KMS-11 (cell line): ENCODE measurements at regions not wholly inside any gene's neighbourhood (a gene's known extent, or its start where the extent isn't known, plus 50 kb on each side); places are given as distances from the start of the nearest gene placed in this dataset.

ENCODE experiments used
- H2AFZ ChIP-seq: fragments of 200-600 bp; sonication (generic); 2 replicates; pipeline ENCODE4 v1.6.1; 2016; ENCODE audit warnings: antibody characterized with exemption, mixed run types, low read depth
- H3K27ac ChIP-seq: fragments of 200-600 bp; sonication (generic); 2 replicates; pipeline ENCODE4 v1.6.1; 2016; ENCODE audit warnings: mild to moderate bottlenecking, mixed run types
- H3K27me3 ChIP-seq: fragments of 200-600 bp; sonication (generic); 2 replicates; pipeline ENCODE4 v1.6.1; 2017; ENCODE audit warnings: mild to moderate bottlenecking, low read depth, mixed run types, moderate library complexity; ENCODE audit not compliant: insufficient read depth
- H3K36me3 ChIP-seq: fragments of 200-600 bp; sonication (generic); 2 replicates; pipeline ENCODE4 v1.6.1; 2017; ENCODE audit warnings: mild to moderate bottlenecking, mixed run types; ENCODE audit not compliant: insufficient read depth
- H3K4me1 ChIP-seq: fragments of 200-600 bp; sonication (generic); 2 replicates; pipeline ENCODE4 v1.6.1; 2016; ENCODE audit warnings: mild to moderate bottlenecking, low read depth, mixed run types; ENCODE audit not compliant: poor library complexity, severe bottlenecking
- H3K4me2 ChIP-seq: fragments of 200-600 bp; sonication (generic); 2 replicates; pipeline ENCODE4 v1.7.0; 2016; ENCODE audit warnings: mild to moderate bottlenecking, mixed run types
- H3K4me3 ChIP-seq: fragments of 200-600 bp; sonication (generic); IDR thresholded peaks from 2 replicates; pipeline ENCODE4 v1.6.1; 2017; ENCODE audit warnings: low read depth, low read length, mixed read lengths; ENCODE audit not compliant: insufficient read depth
- H3K79me2 ChIP-seq: fragments of 200-600 bp; sonication (generic); 2 replicates; pipeline ENCODE4 v1.6.1; 2016; ENCODE audit warnings: low read depth, mixed run types; ENCODE audit not compliant: insufficient read depth
- H3K9ac ChIP-seq: fragments of 200-600 bp; sonication (generic); 2 replicates; pipeline ENCODE4 v1.6.1; 2016; ENCODE audit warnings: mild to moderate bottlenecking, mixed run types
- H4K20me1 ChIP-seq: fragments of 200-600 bp; sonication (generic); 2 replicates; pipeline ENCODE4 v1.6.1; 2016; ENCODE audit warnings: mild to moderate bottlenecking, mixed run types; ENCODE audit not compliant: insufficient read depth
- CTCF ChIP-seq: fragments of 200-600 bp; sonication (generic); conservative IDR thresholded peaks from 2 replicates; pipeline ENCODE4 v1.6.1; 2017; ENCODE audit warnings: low read depth, mild to moderate bottlenecking, antibody characterized with exemption, low read length, moderate library complexity, mixed read lengths

GRCh38 chrX:122115604-122116003 is 1068.2 kb downstream of the GLUD2 start:
- Histone ChIP-seq H3K4me1 (no peaks in the 10 kb centered on the region), H3K4me2 (no peak overlapping the region), H2AFZ (no peak overlapping the region), H3K27ac (no peak overlapping the region), H3K27me3 (no peaks in the 10 kb centered on the region), H3K4me3 (no peak overlapping the region), H3K36me3 (no peaks in the 10 kb centered on the region), H4K20me1 (no peaks in the 10 kb centered on the region), H3K9ac (no peak overlapping the region), H3K79me2 (no peaks in the 10 kb centered on the region)
- no peak for TF ChIP-seq CTCF

- Histone ChIP-seq H2AFZ (no peak overlapping the region), H3K4me3 (no peak overlapping the region), H3K4me2 (no peak overlapping the region), H3K27ac (no peak overlapping the region), H4K20me1 (no peaks in the 10 kb centered on the region), H3K36me3 (no peaks in the 10 kb centered on the region), H3K79me2 (no peaks in the 10 kb centered on the region), H3K9ac (no peak overlapping the region), H3K27me3 (no peaks in the 10 kb centered on the region), H3K4me1 (no peaks in the 10 kb centered on the region)
- no peak for TF ChIP-seq CTCF
Observed at GRCh38 chrX:122119361-122119760, 1064.7 kb upstream of the GRIA3 start.

- Histone ChIP-seq H3K4me3 (no peak overlapping the region), H3K4me1 (no peaks in the 10 kb centered on the region), H3K79me2 (no peaks in the 10 kb centered on the region), H3K27ac (no peak overlapping the region), H3K9ac (no peak overlapping the region), H3K36me3 (no peaks in the 10 kb centered on the region), H4K20me1 (no peaks in the 10 kb centered on the region), H3K4me2 (no peak overlapping the region), H3K27me3 (no peaks in the 10 kb centered on the region), H2AFZ (no peak overlapping the region)
- no peak for TF ChIP-seq CTCF
Observed at GRCh38 chrX:122122274-122122673, 1061.8 kb upstream of the GRIA3 start.

- Histone ChIP-seq H3K27me3 (no peaks in the 10 kb centered on the region), H3K36me3 (no peaks in the 10 kb centered on the region), H4K20me1 (no peaks in the 10 kb centered on the region), H3K27ac (no peak overlapping the region), H2AFZ (no peak overlapping the region), H3K4me1 (no peaks in the 10 kb centered on the region), H3K4me3 (no peak overlapping the region), H3K9ac (no peak overlapping the region), H3K79me2 (no peaks in the 10 kb centered on the region), H3K4me2 (no peak overlapping the region)
- no peak for TF ChIP-seq CTCF
Observed at GRCh38 chrX:122133478-122133877, 1050.6 kb upstream of the GRIA3 start.

- no peaks in the 10 kb centered on the region for H3K79me2 ChIP-seq
- no peak for TF ChIP-seq CTCF
- H3K4me2 ChIP-seq, result no peak overlapping the region
- no peak overlapping the region for H3K27ac ChIP-seq
- H3K27me3 ChIP-seq, result no peaks in the 10 kb centered on the region
- H4K20me1 ChIP-seq, result no peaks in the 10 kb centered on the region
- H2AFZ ChIP-seq, result no peak overlapping the region
- H3K36me3 ChIP-seq, result no peaks in the 10 kb centered on the region
- H3K4me3 ChIP-seq, result no peak overlapping the region
- no peaks in the 10 kb centered on the region for H3K4me1 ChIP-seq
- H3K9ac ChIP-seq, result no peak overlapping the region
Observed at GRCh38 chrX:122134291-122134690, 1049.8 kb upstream of the GRIA3 start.
